Mesenchymal stem cell (in vitro differentiated cells and primary cell): ENCODE measurements at regions not wholly inside any gene's neighbourhood (a gene's known extent, or its start where the extent isn't known, plus 50 kb on each side); places are given as distances from the start of the nearest gene placed in this dataset.

Source experiments
- DNase-seq: peaks from one replicate; pipeline ENCODE4 v3.0.0-alpha.2; 2013
- H2AFZ ChIP-seq: one replicate; pipeline ENCODE4 v1.6.1; 2013; ENCODE audit warnings: low read depth, mild to moderate bottlenecking, control low read depth, inconsistent platforms, low read length, moderate library complexity
- H2AK5ac ChIP-seq: 2 replicates; pipeline ENCODE4 v1.6.1; 2013; ENCODE audit warnings: low read length, moderate library complexity, mild to moderate bottlenecking, inconsistent platforms; ENCODE audit not compliant: severe bottlenecking
- H2BK120ac ChIP-seq: one replicate; pipeline ENCODE4 v1.6.1; 2013; ENCODE audit warnings: low read depth, mild to moderate bottlenecking, inconsistent platforms, low read length, moderate library complexity
- H2BK12ac ChIP-seq, 2 experiments: one replicate each; pipeline ENCODE4 v1.6.1; 2013; ENCODE audit warnings: inconsistent platforms in 2 of 2, low read length in 2 of 2, mild to moderate bottlenecking in 2 of 2, moderate library complexity in 2 of 2, control low read depth in 1 of 2
- H2BK15ac ChIP-seq: one replicate; pipeline ENCODE4 v1.6.1; 2013; ENCODE audit warnings: mild to moderate bottlenecking, low read depth, inconsistent platforms; ENCODE audit not compliant: poor library complexity, severe bottlenecking
- H2BK5ac ChIP-seq: 2 replicates; pipeline ENCODE4 v1.6.1; 2013; ENCODE audit warnings: low read depth, mild to moderate bottlenecking, low read length, control low read depth, inconsistent platforms; ENCODE audit not compliant: poor library complexity, severe bottlenecking
- H3K14ac ChIP-seq, 2 experiments: one replicate each; pipeline ENCODE4 v1.6.1; 2013; ENCODE audit warnings: inconsistent platforms in 2 of 2, low read length in 2 of 2, control low read depth in 1 of 2, mild to moderate bottlenecking in 1 of 2, moderate library complexity in 1 of 2
- H3K18ac ChIP-seq, 2 experiments: one replicate each; pipeline ENCODE4 v1.6.1; 2013; ENCODE audit warnings: inconsistent platforms in 2 of 2, low read length in 2 of 2, control low read depth in 1 of 2, low read depth in 1 of 2, mild to moderate bottlenecking in 1 of 2
- H3K23ac ChIP-seq, 2 experiments: one replicate each; pipeline ENCODE4 v1.6.1; 2013; ENCODE audit warnings: inconsistent platforms in 2 of 2, low read length in 2 of 2, mild to moderate bottlenecking in 2 of 2, moderate library complexity in 2 of 2, control low read depth in 1 of 2
- H3K27ac ChIP-seq: 2 replicates; pipeline ENCODE4 v1.5.1; 2013; ENCODE audit warnings: mild to moderate bottlenecking, moderate library complexity, low read length, control low read depth, inconsistent platforms; ENCODE audit not compliant: poor library complexity, severe bottlenecking
- H3K27me3 ChIP-seq, 2 experiments: 2 replicates each; pipeline versions ENCODE4 v1.6.1 to v1.7.0; 2013; ENCODE audit warnings: low read length in 2 of 2, mild to moderate bottlenecking in 2 of 2, moderate library complexity in 2 of 2, control low read depth in 1 of 2, inconsistent platforms in 1 of 2; ENCODE audit not compliant: control insufficient read depth in 1 of 2, insufficient read depth in 1 of 2
- H3K36me3 ChIP-seq, 2 experiments: 2 replicates each; pipeline versions ENCODE4 v1.6.1 to v1.7.0; 2013; ENCODE audit warnings: low read length in 2 of 2, control low read depth in 1 of 2, inconsistent platforms in 1 of 2, low read depth in 1 of 2, mild to moderate bottlenecking in 1 of 2; ENCODE audit not compliant: insufficient read depth in 2 of 2, control insufficient read depth in 1 of 2
- H3K4ac ChIP-seq, 2 experiments: one replicate each; pipeline ENCODE4 v1.6.1; 2013; ENCODE audit warnings: inconsistent platforms in 2 of 2, low read length in 2 of 2, mild to moderate bottlenecking in 2 of 2, moderate library complexity in 2 of 2, control low read depth in 1 of 2, low read depth in 1 of 2
- H3K4me1 ChIP-seq: 2 replicates; pipeline ENCODE4 v1.6.1; 2013; ENCODE audit warnings: low read depth, low read length, control low read depth; ENCODE audit not compliant: control insufficient read depth, insufficient read depth
- H3K4me2 ChIP-seq: 2 replicates; pipeline ENCODE4 v1.6.1; 2013; ENCODE audit warnings: low read length, mild to moderate bottlenecking, inconsistent platforms; ENCODE audit not compliant: poor library complexity, severe bottlenecking
- H3K4me3 ChIP-seq, 2 experiments: 2 replicates each; pipeline versions ENCODE4 v1.5.1 to v1.7.0; 2013; ENCODE audit warnings: low read length in 2 of 2, mild to moderate bottlenecking in 2 of 2, control low read depth in 1 of 2, low read depth in 1 of 2; ENCODE audit not compliant: insufficient read depth in 1 of 2
- H3K79me1 ChIP-seq: replicated peaks from 2 replicates; pipeline ENCODE4 v1.6.1; 2013; ENCODE audit warnings: mild to moderate bottlenecking, control low read depth, low read length, inconsistent platforms; ENCODE audit not compliant: poor library complexity, severe bottlenecking
- H3K9ac ChIP-seq: 2 replicates; pipeline ENCODE4 v1.7.0; 2013; ENCODE audit warnings: mild to moderate bottlenecking, low read length, moderate library complexity
- H3K9me3 ChIP-seq: 2 replicates; pipeline ENCODE4 v1.7.0; 2013; ENCODE audit warnings: mild to moderate bottlenecking, low read length; ENCODE audit not compliant: control insufficient read depth
- H4K8ac ChIP-seq: one replicate; pipeline ENCODE4 v1.6.1; 2013; ENCODE audit warnings: inconsistent platforms, mild to moderate bottlenecking, low read length, moderate library complexity
- H4K91ac ChIP-seq: one replicate; pipeline ENCODE4 v1.6.1; 2013; ENCODE audit warnings: mild to moderate bottlenecking, low read length, inconsistent platforms
- WGBS: methylation state at CpG from one replicate; pipeline ENCODE4 v1.1.7; 2013; ENCODE audit warnings: mixed read lengths; 5-methylcytosine and 5-hydroxymethylcytosine counted together

DNA sequence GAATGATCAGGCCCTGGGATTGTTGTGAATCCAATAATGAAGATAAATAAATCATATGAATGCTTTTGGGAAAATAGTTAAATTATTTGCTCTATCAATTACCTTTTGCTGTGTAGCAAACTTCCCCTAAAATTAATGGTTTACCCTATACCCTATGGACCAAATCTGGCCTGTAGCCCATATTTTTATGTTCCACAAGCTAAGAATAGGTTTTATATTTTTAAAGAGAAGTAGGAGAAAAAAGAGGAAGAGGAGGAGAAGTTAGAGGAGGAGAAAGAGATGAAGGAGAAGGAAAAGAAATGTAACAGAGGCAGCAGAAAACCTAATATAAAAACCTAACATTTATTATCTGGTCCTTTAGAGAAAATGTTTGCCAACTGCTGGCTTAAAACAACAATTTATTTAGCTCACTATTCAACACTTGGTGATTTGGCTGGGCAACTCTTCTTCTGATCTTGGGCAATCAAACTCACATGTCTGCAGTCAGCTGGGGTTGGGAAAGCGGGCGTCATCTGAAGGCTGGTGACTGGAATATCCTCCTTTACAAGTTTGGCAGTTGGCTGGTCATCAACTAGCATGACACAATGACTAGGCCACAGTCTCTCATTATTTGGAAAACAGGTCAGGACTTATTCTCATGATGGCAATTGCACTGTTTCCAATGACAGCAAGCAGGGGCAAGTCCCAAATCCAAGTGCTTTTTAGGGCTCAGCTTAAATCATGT lies 522.9 kb downstream of the RASEF start:
- Histone ChIP-seq H3K14ac (no peak overlapping the region), H3K4ac (no peak overlapping the region), H3K4me2 (no peak overlapping the region), H2BK12ac (no peak overlapping the region), H2BK5ac (no peak overlapping the region), H2BK15ac (no peak overlapping the region), H4K8ac (no peak overlapping the region), H3K18ac (no peak overlapping the region), H3K9me3 (no peaks in the 10 kb centered on the region), H3K23ac (no peak overlapping the region), H2AK5ac (no peak overlapping the region), H2BK120ac (peak overlapping the region; percentile 49), H3K27ac (no peak overlapping the region), H3K9ac (no peak overlapping the region), H3K27me3 (no peaks in the 10 kb centered on the region), H3K36me3 (no peaks in the 10 kb centered on the region), H4K91ac (no peak overlapping the region), H3K79me1 (no peaks in the 10 kb centered on the region), H3K4me1 (no peaks in the 10 kb centered on the region), H3K4me3 (no peak overlapping the region), H2AFZ (no peak overlapping the region)
- WGBS: 99% methylated on average over 2 of the region's 2 CpGs
- DNase-seq: no peak

DNA sequence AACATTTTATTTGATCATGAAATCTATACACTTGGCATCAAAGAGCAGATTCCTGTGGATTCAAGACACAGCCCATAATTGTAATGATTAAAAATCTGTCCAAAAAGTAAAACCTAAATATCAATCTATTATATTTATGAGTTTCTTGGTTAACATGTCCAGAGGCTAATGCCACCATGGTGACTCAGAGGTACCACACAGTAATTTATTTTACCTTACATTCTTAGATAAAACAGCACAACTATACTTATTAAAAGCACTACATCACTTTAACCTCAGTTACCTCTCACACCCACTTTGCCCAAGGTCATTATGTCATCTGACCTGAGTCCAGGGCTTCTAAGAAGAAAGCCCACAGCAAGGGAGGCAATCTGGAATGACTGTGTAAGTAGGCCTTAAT lies 519.2 kb downstream of the RASEF start:
- Histone ChIP-seq H2BK120ac (no peak overlapping the region), H3K23ac (no peak overlapping the region), H3K27me3 (no peaks in the 10 kb centered on the region), H4K91ac (no peak overlapping the region), H3K36me3 (no peaks in the 10 kb centered on the region), H2AK5ac (no peak overlapping the region), H2BK5ac (no peak overlapping the region), H3K14ac (no peak overlapping the region), H3K4ac (no peak overlapping the region), H3K79me1 (no peaks in the 10 kb centered on the region), H4K8ac (no peak overlapping the region), H2BK12ac (no peak overlapping the region), H3K18ac (no peak overlapping the region), H2AFZ (no peak overlapping the region), H3K27ac (no peak overlapping the region), H2BK15ac (no peak overlapping the region), H3K4me2 (no peak overlapping the region), H3K9me3 (no peaks in the 10 kb centered on the region), H3K9ac (no peak overlapping the region), H3K4me3 (no peak overlapping the region), H3K4me1 (no peaks in the 10 kb centered on the region)
- no peak for DNase-seq

DNA sequence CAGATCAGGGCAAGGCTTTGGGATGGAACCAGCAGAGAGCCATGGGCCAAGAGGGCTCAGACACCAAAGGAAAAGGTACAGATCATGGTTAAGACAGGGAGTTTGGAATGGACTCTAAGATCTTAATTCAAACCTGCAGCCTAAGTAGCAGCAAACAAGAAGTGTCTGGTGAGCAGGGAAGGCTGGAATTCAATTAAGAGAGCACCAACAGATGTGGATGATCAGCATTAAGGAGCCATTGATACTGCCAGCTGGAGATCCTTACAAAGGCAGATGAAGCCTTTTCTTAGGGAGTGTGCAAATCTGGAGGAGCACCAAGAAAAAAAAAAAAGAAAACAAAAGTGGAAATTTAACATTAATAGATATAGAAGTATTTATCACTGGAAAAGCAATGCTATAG lies 516.8 kb downstream of the RASEF start:
- Histone ChIP-seq H3K36me3 (no peaks in the 10 kb centered on the region), H3K4ac (no peak overlapping the region), H2BK15ac (no peak overlapping the region), H2BK120ac (no peak overlapping the region), H3K23ac (no peak overlapping the region), H4K91ac (no peak overlapping the region), H2AFZ (no peak overlapping the region), H3K27me3 (no peaks in the 10 kb centered on the region), H4K8ac (peak overlapping the region; percentile 48), H3K4me2 (no peak overlapping the region), H3K4me1 (no peaks in the 10 kb centered on the region), H2BK12ac (peak overlapping the region in 1 of 2 experiments; percentile 4), H3K79me1 (no peaks in the 10 kb centered on the region), H3K14ac (no peak overlapping the region), H3K9me3 (no peaks in the 10 kb centered on the region), H3K9ac (no peak overlapping the region), H3K4me3 (no peak overlapping the region), H2BK5ac (no peak overlapping the region), H2AK5ac (no peak overlapping the region), H3K27ac (no peak overlapping the region), H3K18ac (no peak overlapping the region)
- DNase-seq: no peak

DNA sequence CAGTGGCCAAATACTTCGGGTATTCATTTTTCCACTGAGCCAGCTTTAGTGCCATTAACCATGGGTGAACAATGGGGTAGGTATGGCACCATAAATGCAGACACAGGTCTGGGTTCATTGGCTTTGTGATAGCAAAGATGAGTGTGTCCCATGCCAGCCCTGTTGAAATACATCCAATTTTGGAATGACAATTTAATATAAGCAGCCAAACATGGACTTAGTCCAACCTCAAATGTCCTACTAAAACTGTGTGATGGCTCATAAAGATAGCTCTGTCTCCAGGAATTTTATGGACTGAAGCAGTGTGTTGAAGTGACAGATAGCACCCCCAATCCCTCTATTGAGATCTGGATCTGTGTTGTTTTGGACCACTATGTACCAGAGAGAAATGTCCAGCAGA lies 514.9 kb downstream of the RASEF start:
- Histone ChIP-seq H3K23ac (no peak overlapping the region), H2BK15ac (no peak overlapping the region), H3K4me2 (no peak overlapping the region), H2BK5ac (no peak overlapping the region), H3K14ac (no peak overlapping the region), H3K27ac (no peak overlapping the region), H3K27me3 (no peaks in the 10 kb centered on the region), H4K8ac (no peak overlapping the region), H3K36me3 (no peaks in the 10 kb centered on the region), H2AK5ac (no peak overlapping the region), H3K4me3 (no peak overlapping the region), H2BK12ac (no peak overlapping the region), H2BK120ac (no peak overlapping the region), H3K9me3 (no peaks in the 10 kb centered on the region), H3K18ac (no peak overlapping the region), H3K4ac (no peak overlapping the region), H3K4me1 (no peaks in the 10 kb centered on the region), H2AFZ (no peak overlapping the region), H3K9ac (no peak overlapping the region), H3K79me1 (no peaks in the 10 kb centered on the region), H4K91ac (no peak overlapping the region)
- DNase-seq: no peak
- 100% methylated on average over 1 of the region's 1 CpG for WGBS
